HUES64 (cell line): ENCODE measurements at regions not wholly inside any gene's neighbourhood (a gene's known extent, or its start where the extent isn't known, plus 50 kb on each side); places are given as distances from the start of the nearest gene placed in this dataset.
A peak's percentile ranks its signal among the peaks of the same experiment; 100 is the strongest.

ENCODE experiments used
- H3K27ac ChIP-seq: 2 replicates; pipeline ENCODE4 v1.7.0; 2013; ENCODE audit warnings: low read depth, low read length, inconsistent platforms
- H3K27me3 ChIP-seq: 2 replicates; pipeline ENCODE4 v1.6.1; 2013; ENCODE audit warnings: mild to moderate bottlenecking, low read length; ENCODE audit not compliant: insufficient read depth
- H3K36me3 ChIP-seq: 2 replicates; pipeline ENCODE4 v1.6.1; 2013; ENCODE audit warnings: mild to moderate bottlenecking, low read length; ENCODE audit not compliant: insufficient read depth
- H3K4me1 ChIP-seq: 2 replicates; pipeline ENCODE4 v1.6.1; 2013; ENCODE audit warnings: mild to moderate bottlenecking, low read length, moderate library complexity; ENCODE audit not compliant: insufficient read depth
- H3K4me3 ChIP-seq: 2 replicates; pipeline ENCODE4 v1.5.1; 2013; ENCODE audit warnings: mild to moderate bottlenecking, low read length, moderate library complexity
- H3K9ac ChIP-seq: 2 replicates; pipeline ENCODE4 v1.6.1; 2013; ENCODE audit warnings: mild to moderate bottlenecking, low read depth, low read length
- H3K9me3 ChIP-seq: 2 replicates; pipeline ENCODE4 v1.6.1; 2013; ENCODE audit warnings: low read depth, low read length; ENCODE audit not compliant: insufficient read depth
- WGBS: fragments of 150-250, 120-280 bp; methylation state at CpG from one replicate; pipeline ENCODE4 v1.1.7; 2013; ENCODE audit warnings: missing lambda C conversion rate; 5-methylcytosine and 5-hydroxymethylcytosine counted together

DNA sequence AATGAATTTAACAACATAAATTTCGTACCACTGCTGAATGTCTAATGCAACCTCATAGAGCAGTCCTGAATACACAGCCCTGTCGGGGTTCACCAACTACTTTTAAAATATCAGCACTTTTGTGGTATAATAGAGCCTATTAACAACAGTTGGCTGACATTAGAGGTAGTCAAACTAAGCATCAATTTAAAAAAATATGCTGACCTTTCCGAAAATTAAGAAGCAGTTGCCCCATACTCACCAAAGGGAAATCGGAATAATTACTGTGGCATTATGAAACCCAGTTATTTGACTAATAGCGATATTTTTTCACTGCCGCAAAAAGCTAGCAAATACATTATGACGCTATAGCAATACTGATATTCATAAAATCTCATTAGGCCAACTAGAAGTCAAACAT is 273.5 kb upstream of the PPARGC1A start:
- Histone ChIP-seq H3K36me3 (no peaks in the 10 kb centered on the region), H3K4me1 (no peaks in the 10 kb centered on the region), H3K27ac (no peak overlapping the region), H3K27me3 (no peaks in the 10 kb centered on the region), H3K9ac (no peak overlapping the region), H3K4me3 (no peak overlapping the region), H3K9me3 (no peaks in the 10 kb centered on the region)
- WGBS = 93% methylated on average over 7 of the region's 7 CpGs

- no peak overlapping the region for H3K9ac ChIP-seq
- WGBS = 100% methylated on average over 1 of the region's 1 CpG
- no peak overlapping the region for H3K4me3 ChIP-seq
- no peak overlapping the region for H3K27ac ChIP-seq
- H3K27me3 ChIP-seq = no peaks in the 10 kb centered on the region
- no peaks in the 10 kb centered on the region for H3K36me3 ChIP-seq
- H3K4me1 ChIP-seq = no peaks in the 10 kb centered on the region
- no peaks in the 10 kb centered on the region for H3K9me3 ChIP-seq
Measured at GRCh38 chr4:24160358-24160757, 270.5 kb upstream of the PPARGC1A start.

DNA sequence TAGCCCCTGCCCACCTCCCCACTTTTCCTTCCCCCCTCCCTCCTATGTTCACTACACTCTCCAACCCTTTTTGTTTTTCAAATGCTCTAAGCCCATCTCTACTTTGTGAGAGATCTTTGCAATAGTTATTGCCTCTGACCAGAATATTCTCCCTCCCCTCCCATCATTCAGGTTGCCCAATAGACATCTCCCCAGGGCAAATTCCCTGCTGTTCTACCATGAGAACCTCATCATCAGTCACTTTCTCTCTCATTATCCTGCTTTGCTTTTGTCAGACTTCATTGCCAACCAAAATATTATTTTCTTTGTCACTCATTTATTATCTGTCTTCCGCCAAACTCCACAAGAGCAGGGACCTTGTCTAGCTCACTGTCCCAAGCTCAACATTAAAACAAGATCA is 268.2 kb upstream of the PPARGC1A start:
- H3K4me3 ChIP-seq = no peak overlapping the region
- H3K36me3 ChIP-seq = no peaks in the 10 kb centered on the region
- H3K4me1 ChIP-seq = peaks cover 2% of the 10 kb centered on the region; the same call in 1 of the 2 replicates
- H3K27ac ChIP-seq = no peak overlapping the region
- WGBS = 96% methylated on average over 1 of the region's 1 CpG
- no peaks in the 10 kb centered on the region for H3K27me3 ChIP-seq
- H3K9ac ChIP-seq = no peak overlapping the region
- H3K9me3 ChIP-seq = no peaks in the 10 kb centered on the region

DNA sequence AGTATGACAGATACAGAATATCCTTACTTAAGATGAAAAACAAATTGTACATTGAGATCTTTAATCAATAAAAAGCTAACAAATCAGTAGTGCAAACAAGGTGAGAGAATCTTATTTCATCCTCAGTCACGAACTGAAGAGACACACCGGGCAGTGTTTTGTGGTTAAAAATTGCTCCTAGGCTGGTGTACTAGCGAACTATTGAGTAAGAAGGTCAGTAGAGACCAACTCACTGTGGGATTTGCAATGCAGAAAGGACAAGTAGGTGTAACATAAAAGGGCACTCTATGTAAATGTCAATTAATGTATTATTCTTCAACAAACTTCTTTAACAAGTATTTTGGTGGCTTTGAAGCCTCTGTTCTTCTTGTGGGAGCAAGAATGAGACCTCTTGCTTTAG is 260.2 kb upstream of the PPARGC1A start:
- Histone ChIP-seq H3K9ac (no peak overlapping the region), H3K4me3 (no peak overlapping the region), H3K9me3 (no peaks in the 10 kb centered on the region), H3K4me1 (peaks cover 9% of the 10 kb centered on the region; the same call in 1 of the 2 replicates), H3K27ac (no peak overlapping the region), H3K36me3 (no peaks in the 10 kb centered on the region), H3K27me3 (no peaks in the 10 kb centered on the region)
- WGBS = 94% methylated on average over 3 of the region's 3 CpGs

DNA sequence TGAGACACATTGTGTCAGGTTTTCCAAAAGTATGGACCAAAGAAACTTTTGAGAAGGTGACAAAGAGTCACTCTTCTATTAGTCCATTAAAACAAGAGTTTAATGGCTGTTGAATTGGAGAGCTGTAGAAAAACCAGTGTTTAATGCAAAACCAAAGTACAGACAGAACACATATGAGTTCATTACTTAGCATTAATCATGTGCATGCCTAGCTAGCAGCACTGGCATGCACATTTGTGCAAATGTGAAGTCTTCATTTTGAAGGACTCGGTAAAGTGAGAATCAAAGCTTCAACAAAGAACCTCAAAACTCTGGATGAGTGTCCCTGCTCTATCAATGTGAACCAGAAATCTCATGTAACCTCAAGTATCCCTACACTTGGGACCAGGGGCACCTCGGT is 256.3 kb upstream of the PPARGC1A start:
- H3K4me3 ChIP-seq = no peak overlapping the region
- H3K9ac ChIP-seq = no peak overlapping the region
- no peaks in the 10 kb centered on the region for H3K4me1 ChIP-seq
- H3K27me3 ChIP-seq = no peaks in the 10 kb centered on the region
- WGBS = 95% methylated on average over 2 of the region's 2 CpGs
- H3K27ac ChIP-seq = no peak overlapping the region
- H3K36me3 ChIP-seq = no peaks in the 10 kb centered on the region
- H3K9me3 ChIP-seq = no peaks in the 10 kb centered on the region

- H3K36me3 ChIP-seq = no peaks in the 10 kb centered on the region
- H3K9me3 ChIP-seq = no peaks in the 10 kb centered on the region
- no peaks in the 10 kb centered on the region for H3K27me3 ChIP-seq
- H3K4me3 ChIP-seq = no peak overlapping the region
- H3K27ac ChIP-seq = no peak overlapping the region
- no peak overlapping the region for H3K9ac ChIP-seq
- no peaks in the 10 kb centered on the region for H3K4me1 ChIP-seq
- 89% methylated on average over 5 of the region's 6 CpGs for WGBS
Measured at GRCh38 chr4:24145591-24145990, 255.7 kb upstream of the PPARGC1A start.

- Histone ChIP-seq H3K9me3 (no peaks in the 10 kb centered on the region), H3K36me3 (no peaks in the 10 kb centered on the region), H3K27me3 (no peaks in the 10 kb centered on the region), H3K4me1 (no peaks in the 10 kb centered on the region), H3K9ac (no peak overlapping the region), H3K4me3 (no peak overlapping the region), H3K27ac (no peak overlapping the region)
- WGBS = 92% methylated on average over 5 of the region's 5 CpGs
Measured at GRCh38 chr4:24144381-24144780, 254.5 kb upstream of the PPARGC1A start.

DNA sequence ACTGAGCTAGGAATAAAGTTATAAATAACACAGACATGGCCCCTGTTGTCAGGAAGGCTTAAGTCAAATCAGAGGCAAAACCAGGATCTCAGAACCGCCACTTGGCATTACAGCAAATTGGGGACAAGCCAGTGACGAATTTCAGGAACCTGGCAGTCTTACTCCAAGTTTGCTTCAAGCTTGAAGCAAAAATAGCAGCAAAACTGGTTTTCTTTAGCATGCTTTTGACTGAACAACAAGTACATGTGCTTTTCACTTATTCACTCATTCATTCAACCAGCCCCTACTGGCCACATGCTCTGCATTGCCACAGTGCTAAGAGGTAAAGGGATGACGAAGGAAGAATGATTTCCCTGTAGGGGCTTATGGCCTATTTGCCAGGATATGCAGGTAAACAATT is 253.9 kb upstream of the PPARGC1A start:
- Histone ChIP-seq H3K9ac (no peak overlapping the region), H3K36me3 (no peaks in the 10 kb centered on the region), H3K4me3 (no peak overlapping the region), H3K4me1 (peaks cover 1% of the 10 kb centered on the region), H3K27me3 (no peaks in the 10 kb centered on the region), H3K27ac (no peak overlapping the region), H3K9me3 (no peaks in the 10 kb centered on the region)
- WGBS = 91% methylated on average over 3 of the region's 3 CpGs

GRCh38 chr4:24141836-24142235 is 252.0 kb upstream of the PPARGC1A start:
- WGBS = 93% methylated on average over 3 of the region's 3 CpGs

DNA sequence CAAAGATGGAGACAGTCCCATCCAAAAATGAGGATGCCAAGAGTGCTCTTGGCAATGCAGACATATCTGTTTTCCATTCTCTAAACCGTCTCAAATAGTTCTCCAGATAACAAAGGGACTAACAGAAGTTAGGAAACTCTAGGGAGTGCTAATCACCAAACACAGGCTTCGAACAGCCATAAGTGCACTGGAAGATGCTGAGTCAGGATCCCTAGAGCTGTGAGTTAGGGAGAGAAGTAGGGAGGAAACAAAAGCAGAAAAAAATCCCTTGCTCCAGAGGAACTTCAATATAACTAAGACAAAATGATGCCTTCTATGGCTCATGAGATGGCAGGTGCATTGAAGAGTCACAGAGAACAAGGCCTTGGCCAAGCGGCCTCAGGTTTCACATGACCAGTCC is 251.0 kb upstream of the PPARGC1A start:
- 86% methylated on average over 3 of the region's 3 CpGs for WGBS
- H3K27ac ChIP-seq = no peak overlapping the region
- no peaks in the 10 kb centered on the region for H3K27me3 ChIP-seq
- peaks cover 8% of the 10 kb centered on the region for H3K4me1 ChIP-seq
- no peaks in the 10 kb centered on the region for H3K36me3 ChIP-seq
- no peak overlapping the region for H3K9ac ChIP-seq
- no peak overlapping the region for H3K4me3 ChIP-seq
- H3K9me3 ChIP-seq = no peaks in the 10 kb centered on the region

More at GRCh38 chr4:24141836-24142235, 252.0 kb upstream of the PPARGC1A start:
- Histone ChIP-seq H3K9ac (no peak overlapping the region), H3K36me3 (no peaks in the 10 kb centered on the region), H3K27ac (no peak overlapping the region), H3K4me1 (peaks cover 8% of the 10 kb centered on the region), H3K4me3 (no peak overlapping the region), H3K9me3 (no peaks in the 10 kb centered on the region), H3K27me3 (no peaks in the 10 kb centered on the region)

DNA sequence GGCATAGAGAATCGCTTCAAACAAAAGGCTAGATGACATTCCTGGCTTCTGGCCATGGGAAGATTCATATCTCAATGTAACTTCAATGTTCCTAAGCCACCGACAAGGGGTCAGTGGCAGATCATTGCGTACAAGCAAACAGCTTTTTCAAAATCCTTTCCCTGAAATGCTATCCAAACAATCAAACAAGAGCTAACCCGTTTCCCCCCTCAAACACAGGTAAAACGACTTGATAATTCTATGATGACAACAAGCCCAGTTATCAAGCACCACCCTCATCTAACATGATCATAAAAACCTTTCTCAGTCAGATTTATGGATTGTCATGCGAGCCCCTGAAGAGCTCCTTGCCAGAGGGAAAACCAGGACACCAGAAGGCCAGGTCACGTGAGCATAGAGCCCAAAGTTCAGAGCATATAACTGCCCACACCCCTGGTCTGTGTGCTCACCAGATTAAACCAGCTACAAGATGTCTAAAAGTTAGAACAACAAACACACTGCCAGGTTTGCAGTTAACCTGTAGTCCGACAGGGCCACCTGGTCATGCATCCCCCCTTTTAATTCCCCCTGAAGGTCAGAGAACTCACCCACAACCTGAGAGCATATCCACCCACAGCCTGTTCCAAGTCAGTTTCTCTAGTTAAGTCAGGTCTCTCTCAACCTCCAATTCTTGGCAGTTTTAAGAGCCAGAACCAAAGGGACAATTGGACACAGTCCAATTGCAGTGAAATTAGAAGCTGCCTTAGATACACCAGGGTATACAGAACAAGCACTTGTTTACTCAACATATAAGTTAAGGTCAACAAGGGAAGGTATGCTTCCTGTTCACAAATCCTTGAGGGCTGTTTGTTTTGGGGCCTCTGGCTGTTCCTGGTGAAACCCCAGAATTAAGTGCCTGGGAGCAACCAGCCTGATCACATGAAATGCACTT is 248.1 kb upstream of the PPARGC1A start:
- H3K4me3 ChIP-seq = no peak overlapping the region
- H3K9ac ChIP-seq = no peak overlapping the region
- H3K27me3 ChIP-seq = no peaks in the 10 kb centered on the region
- H3K4me1 ChIP-seq = peaks cover 8% of the 10 kb centered on the region
- 91% methylated on average over 8 of the region's 8 CpGs for WGBS
- H3K9me3 ChIP-seq = no peaks in the 10 kb centered on the region
- H3K27ac ChIP-seq = peak overlapping the region; percentile 48; the same call in 1 of the 2 replicates
- no peaks in the 10 kb centered on the region for H3K36me3 ChIP-seq
